Nephron (organoid): ENCODE measurements at regions not wholly inside any gene's neighbourhood (a gene's known extent, or its start where the extent isn't known, plus 50 kb on each side); places are given as distances from the start of the nearest gene placed in this dataset.
A peak's percentile ranks its signal among the peaks of the same experiment; 100 is the strongest.

Source experiments
- H3K27ac Mint-ChIP-seq, 3 experiments: 2 replicates each; pipeline ENCODE4 v1.8.0; 2020; ENCODE audit warnings: mixed read lengths in 3 of 3, mild to moderate bottlenecking in 2 of 3, moderate library complexity in 1 of 3
- H3K27me3 Mint-ChIP-seq: 2 replicates; pipeline ENCODE4 v1.8.0; 2021; ENCODE audit warnings: low read depth, mild to moderate bottlenecking, moderate library complexity, mixed read lengths
- H3K36me3 Mint-ChIP-seq: 2 replicates; pipeline ENCODE4 v1.8.0; 2020; ENCODE audit warnings: low read depth, mixed read lengths
- H3K4me1 Mint-ChIP-seq: 2 replicates; pipeline ENCODE4 v1.8.0; 2020; ENCODE audit warnings: mixed read lengths
- H3K4me3 Mint-ChIP-seq, 3 experiments: 2 replicates each; pipeline ENCODE4 v1.8.0; 2020; ENCODE audit warnings: mild to moderate bottlenecking in 3 of 3, mixed read lengths in 3 of 3, moderate library complexity in 2 of 3
- H3K9me3 Mint-ChIP-seq: 2 replicates; pipeline ENCODE4 v1.8.0; 2020; ENCODE audit warnings: mixed read lengths
- CTCF ChIP-seq, 3 experiments: fragments of 200-600 bp; sonication (generic); IDR thresholded peaks; one replicate each; pipeline ENCODE4 v1.5.0; 2021; ENCODE audit warnings: antibody characterized with exemption in 3 of 3; ENCODE audit not compliant: unreplicated experiment in 3 of 3

GRCh38 chr14:53547593-53547992 lies 394.5 kb upstream of the DDHD1 start:
- H3K4me3 Mint-ChIP-seq: no peak overlapping the region
- H3K9me3 Mint-ChIP-seq: no peaks in the 10 kb centered on the region
- no peak for TF ChIP-seq CTCF (IDR thresholded peaks at IDR 0.05; ENCODE audit: unreplicated experiment in 3 of 3)
- H3K36me3 Mint-ChIP-seq: no peaks in the 10 kb centered on the region
- peaks cover 18% of the 10 kb centered on the region for H3K4me1 Mint-ChIP-seq
- H3K27me3 Mint-ChIP-seq: peaks cover 3% of the 10 kb centered on the region
- H3K27ac Mint-ChIP-seq: no peak overlapping the region

- Mint-ChIP-seq H3K27ac (no peak overlapping the region), H3K36me3 (no peaks in the 10 kb centered on the region), H3K4me3 (no peak overlapping the region), H3K27me3 (no peaks in the 10 kb centered on the region), H3K9me3 (no peaks in the 10 kb centered on the region), H3K4me1 (peaks cover 22% of the 10 kb centered on the region)
- TF ChIP-seq CTCF (IDR thresholded peaks at IDR 0.05; ENCODE audit: unreplicated experiment in 3 of 3): no peak
Measured at GRCh38 chr14:53545217-53545616, 392.1 kb upstream of the DDHD1 start.

- TF ChIP-seq CTCF (IDR thresholded peaks at IDR 0.05; ENCODE audit: unreplicated experiment in 3 of 3): no peak
- H3K4me3 Mint-ChIP-seq: no peak overlapping the region
- peak overlapping the region; percentile 50 to 75 (median 60) for H3K27ac Mint-ChIP-seq
- no peaks in the 10 kb centered on the region for H3K9me3 Mint-ChIP-seq
- no peaks in the 10 kb centered on the region for H3K36me3 Mint-ChIP-seq
- H3K27me3 Mint-ChIP-seq: no peaks in the 10 kb centered on the region
- H3K4me1 Mint-ChIP-seq: peaks cover 40% of the 10 kb centered on the region
Measured at GRCh38 chr14:53542732-53543131, 389.6 kb upstream of the DDHD1 start.

- H3K27ac Mint-ChIP-seq: peak overlapping the region in 2 of 3 experiments; percentile 3 to 6
- TF ChIP-seq CTCF (IDR thresholded peaks at IDR 0.05; ENCODE audit: unreplicated experiment in 3 of 3): no peak
- no peak overlapping the region for H3K4me3 Mint-ChIP-seq
- H3K36me3 Mint-ChIP-seq: no peaks in the 10 kb centered on the region
- no peaks in the 10 kb centered on the region for H3K9me3 Mint-ChIP-seq
- H3K4me1 Mint-ChIP-seq: peaks cover 46% of the 10 kb centered on the region
- no peaks in the 10 kb centered on the region for H3K27me3 Mint-ChIP-seq
Measured at GRCh38 chr14:53541411-53541810, 388.3 kb upstream of the DDHD1 start.

- Mint-ChIP-seq H3K27me3 (no peaks in the 10 kb centered on the region), H3K36me3 (no peaks in the 10 kb centered on the region)
Measured at GRCh38 chr14:53539489-53540126, 386.5 kb upstream of the DDHD1 start.

More at GRCh38 chr14:53539489-53540126, 386.5 kb upstream of the DDHD1 start:
- peak overlapping the region in 1 of 3 experiments; percentile 2 for H3K4me3 Mint-ChIP-seq
- H3K9me3 Mint-ChIP-seq: no peaks in the 10 kb centered on the region
- peaks cover 46% of the 10 kb centered on the region for H3K4me1 Mint-ChIP-seq
- H3K27ac Mint-ChIP-seq: peak overlapping the region in 2 of 3 experiments; percentile 32 to 54
- peak; percentile 85 to 94 (median 88) for TF ChIP-seq CTCF (IDR thresholded peaks at IDR 0.05; ENCODE audit: unreplicated experiment in 3 of 3)
